ENCODE measurements at regions not wholly inside any gene's neighbourhood (a gene's known extent, or its start where the extent isn't known, plus 50 kb on each side); places are given as distances from the start of the nearest gene placed in this dataset.

DNA sequence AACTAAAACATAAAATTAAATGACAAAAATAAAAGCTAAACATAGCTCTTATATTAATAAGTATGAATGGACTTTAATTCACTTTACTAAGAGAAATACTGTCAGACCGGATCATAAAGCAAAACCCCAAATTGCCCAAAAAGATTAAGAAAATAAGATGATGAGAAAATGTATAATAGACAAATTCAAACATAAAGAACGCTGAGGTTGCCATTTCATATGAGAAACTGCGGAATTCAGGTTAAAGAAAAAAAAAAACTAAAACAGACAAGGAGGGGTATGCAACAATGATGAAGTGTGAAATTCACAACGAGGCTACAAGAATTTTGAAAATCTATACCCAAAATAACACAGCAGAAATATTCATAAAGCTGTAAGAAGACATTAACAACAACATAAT, 133.6 kb upstream of the JUN start:
- DNase-seq: no peak

GRCh38 chr1:58919226-58919958, 135.5 kb upstream of the JUN start:
- DNase-seq: no peak

- DNase-seq: no peak
Observed at GRCh38 chr1:58919959-58920321, 136.1 kb upstream of the JUN start.

DNA sequence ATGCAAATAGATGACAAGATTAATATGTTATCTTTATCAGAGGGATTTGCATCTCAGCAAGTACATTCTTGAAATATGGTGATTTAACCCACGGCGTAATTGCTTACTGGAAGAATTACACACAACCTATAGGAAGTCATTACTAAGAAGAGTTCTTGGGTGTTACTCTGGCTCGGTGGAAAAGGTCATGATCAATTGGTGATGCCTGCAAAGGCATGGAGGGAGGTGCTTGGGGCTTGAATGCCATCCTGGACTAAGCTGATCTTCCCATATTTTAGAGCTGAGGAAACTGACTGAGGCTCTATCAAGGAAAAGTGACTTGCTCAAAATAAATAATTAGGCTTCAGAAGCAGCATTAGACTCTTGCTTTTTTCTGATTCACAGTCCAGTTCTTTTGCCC, 137.5 kb upstream of the JUN start:
- DNase-seq: no peak

GRCh38 chr1:58921751-58922150, 137.9 kb upstream of the JUN start:
- no peak for DNase-seq

GRCh38 chr1:58922302-58923089, 138.6 kb upstream of the JUN start:
- no peak for DNase-seq

- DNase-seq: no peak
Observed at GRCh38 chr1:58923090-58923470, 139.2 kb upstream of the JUN start.

- DNase-seq: no peak
Observed at GRCh38 chr1:58924016-58924565, 140.2 kb upstream of the JUN start.

DNA sequence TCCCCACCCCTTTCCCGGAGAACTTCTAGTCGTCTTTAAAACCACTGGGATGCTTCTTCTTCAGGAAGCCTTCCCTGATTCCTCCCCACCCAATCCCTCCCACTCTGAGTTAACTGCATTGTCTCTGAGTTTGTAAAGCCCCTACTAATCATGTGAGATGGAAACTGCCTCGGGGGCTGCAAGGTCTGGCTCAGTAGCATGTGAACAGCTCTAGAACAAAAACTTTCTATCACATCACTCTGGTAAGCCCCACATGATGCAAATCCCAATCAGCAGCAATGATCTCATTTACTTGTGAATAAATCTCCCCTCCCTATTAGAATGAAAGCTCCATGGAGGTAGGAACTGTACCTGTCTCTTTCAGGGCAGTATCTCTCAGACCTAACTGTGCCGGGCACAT, 141.0 kb upstream of the JUN start:
- DNase-seq: no peak

DNA sequence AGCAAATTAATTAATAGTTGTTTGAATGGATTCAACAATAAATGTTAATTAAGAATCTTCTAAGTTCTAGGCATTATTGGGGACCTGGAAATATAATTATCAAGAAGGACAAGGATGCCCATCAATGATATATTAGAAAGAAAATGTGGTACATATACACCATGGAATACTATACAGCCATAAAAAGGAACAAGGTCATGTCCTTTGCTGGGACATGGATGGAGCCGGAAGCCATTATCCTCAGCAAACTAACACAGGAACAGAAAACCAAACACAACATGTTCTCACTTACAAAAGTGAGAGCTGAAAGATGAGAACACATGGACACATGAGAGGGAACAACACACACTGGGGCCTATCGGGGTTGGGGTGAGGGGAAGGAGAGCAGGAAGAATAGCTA, 141.4 kb upstream of the JUN start:
- DNase-seq: no peak

- DNase-seq: no peak
Observed at GRCh38 chr1:58926152-58926551, 142.3 kb upstream of the JUN start.

GRCh38 chr1:58927041-58927721, 143.3 kb upstream of the JUN start:
- DNase-seq: no peak

DNA sequence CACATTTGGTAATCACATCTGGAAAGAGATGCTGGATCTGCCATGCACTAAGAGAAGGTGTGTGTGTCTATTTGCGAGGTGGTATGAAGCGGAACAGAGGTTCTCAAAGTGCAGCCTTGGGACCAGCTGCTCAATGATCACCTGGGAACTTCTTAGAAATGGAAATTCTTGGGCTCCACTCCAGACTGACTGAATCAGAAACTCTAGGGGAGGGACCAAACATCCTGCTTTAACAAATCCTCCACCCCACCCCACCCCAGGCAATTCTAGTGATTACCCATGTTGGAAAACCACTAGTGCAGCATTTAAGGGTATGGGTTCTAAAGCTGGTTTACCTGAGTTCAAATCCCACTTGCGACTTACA, 143.9 kb upstream of the JUN start:
- no peak for DNase-seq

DNA sequence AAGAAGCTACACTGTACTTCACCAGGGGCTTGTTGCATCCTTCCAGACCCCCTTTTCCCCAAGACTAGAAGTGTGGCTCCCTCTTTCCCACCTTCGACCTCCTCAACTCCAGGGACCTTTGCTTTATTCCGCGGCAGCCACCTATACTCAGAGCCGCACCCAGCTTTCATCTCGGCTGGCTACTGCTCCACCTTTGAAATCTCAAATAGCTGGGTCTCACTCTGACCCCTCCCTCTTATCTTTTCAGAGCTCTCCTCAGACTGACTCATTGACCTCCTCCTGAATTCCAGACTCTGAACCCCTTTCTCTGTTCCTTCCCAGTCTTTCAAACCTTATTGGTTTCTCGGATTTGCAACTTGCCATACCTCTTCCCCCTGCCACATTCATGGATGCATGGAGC, 144.7 kb upstream of the JUN start:
- no peak for DNase-seq

DNA sequence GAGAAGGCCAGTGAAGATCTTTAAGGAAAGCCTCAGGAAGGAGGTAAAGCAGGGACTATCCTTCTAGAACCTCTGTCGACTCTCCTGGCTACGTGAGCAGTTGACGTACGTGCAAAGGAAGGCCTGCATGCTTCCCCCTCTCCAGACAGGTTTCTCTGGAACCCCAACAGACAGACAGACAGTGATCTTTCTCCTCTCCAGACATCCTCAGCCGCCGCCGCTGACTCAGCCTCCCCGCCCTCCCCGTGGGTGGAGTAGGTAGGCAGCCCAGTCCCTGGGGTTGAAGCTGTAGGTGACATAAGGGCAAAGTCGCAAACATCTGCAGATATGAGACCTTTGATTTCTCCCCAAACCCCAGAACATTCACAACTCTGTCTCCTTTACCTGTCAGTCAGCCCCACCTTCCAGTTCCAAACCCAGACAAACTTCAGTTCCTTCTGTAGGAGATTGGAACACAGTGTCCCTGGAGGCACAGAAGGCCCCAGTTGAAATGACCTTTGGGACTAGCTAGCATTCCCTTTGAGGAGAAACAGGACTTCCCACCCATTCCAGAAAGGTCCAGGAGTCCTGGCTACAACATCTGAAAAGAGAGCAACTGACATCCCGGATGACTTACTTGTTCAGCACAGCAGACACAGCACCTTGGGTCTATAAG, 146.0 kb upstream of the JUN start:
- DNase-seq: no peak

DNA sequence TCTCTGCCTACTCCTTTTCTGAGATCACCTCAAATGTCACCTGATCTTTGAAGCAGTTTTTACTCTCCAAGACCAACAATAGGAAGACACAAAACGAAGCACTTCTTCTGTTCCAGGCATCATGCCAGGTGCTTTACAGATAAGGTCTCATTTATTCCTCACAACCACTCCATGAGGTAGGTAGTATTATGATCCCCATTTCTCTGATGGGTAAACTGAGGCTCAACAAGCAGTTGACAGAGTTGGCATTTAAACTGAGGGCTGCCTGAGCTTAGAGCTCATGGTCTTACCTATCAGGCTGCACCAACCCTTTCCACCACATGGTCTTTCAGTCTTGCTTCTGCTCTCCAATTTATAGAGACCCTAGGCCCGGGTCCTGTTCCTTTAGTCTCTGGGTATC, 147.2 kb upstream of the JUN start:
- DNase-seq: no peak

DNA sequence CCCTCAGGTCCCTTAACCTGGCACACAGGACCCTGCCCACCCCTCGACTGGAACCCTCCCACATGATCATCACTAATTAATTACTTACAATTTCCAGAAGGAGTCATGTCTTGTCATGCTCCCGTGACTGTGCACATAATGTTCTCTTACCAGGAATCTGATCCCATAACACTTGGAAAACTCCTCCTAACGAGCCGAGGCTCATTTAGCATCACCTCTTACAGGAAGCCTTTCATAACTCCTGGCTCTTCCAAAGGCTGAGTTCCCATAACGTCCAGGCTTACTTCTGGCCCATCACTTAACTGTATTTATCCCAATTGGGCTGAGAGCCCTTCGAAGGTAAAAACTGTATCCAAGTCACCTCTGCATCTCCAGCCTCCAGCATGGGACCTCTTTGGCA, 147.9 kb upstream of the JUN start:
- DNase-seq: no peak

GRCh38 chr1:58932859-58933598, 149.2 kb upstream of the JUN start:
- DNase-seq: peak; percentile 48

- DNase-seq: no peak
Observed at GRCh38 chr1:58933599-58933926, 149.7 kb upstream of the JUN start.

DNA sequence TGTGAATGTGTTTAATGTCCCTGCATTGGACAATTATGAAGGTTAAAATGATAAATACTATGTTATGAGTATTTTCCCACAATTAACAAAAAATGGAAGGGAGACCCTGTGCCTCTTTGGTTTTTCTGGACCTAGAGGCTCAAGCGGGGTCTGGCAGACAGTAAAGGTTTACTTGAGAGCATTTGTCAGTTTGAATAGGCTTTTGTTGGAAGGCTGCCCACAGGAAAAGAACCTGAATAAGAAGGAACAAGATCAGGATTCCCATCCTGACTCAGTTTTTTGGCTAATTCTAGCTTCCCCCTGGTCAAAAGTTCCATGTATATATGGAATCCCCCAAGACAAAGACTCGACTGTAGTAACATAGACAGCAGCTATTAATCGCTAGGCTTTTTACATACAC, 150.9 kb upstream of the JUN start:
- no peak for DNase-seq

DNA sequence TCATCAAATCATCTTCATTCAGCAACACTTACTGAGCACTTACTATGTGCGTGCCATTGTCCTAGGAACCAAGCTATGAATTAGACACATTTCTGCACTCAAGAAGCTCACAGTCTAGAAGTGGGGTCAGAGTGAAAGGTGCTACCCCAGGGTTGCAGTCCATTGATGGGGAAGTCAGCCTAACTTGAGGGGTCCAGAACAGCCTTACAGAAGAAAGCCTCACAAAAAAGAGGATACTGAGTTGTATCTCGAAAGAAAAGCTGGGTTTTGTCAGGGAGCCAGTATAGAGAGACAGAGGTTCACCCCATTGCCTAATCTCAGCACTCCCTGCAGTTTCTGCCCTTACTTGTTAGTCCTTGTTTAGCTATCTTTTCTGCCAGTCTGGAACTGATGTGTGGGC, 153.1 kb upstream of the JUN start:
- no peak for DNase-seq

GRCh38 chr1:58939146-58939545, 155.3 kb upstream of the JUN start:
- DNase-seq: no peak

Data from NK-92 treated with Interleukin-12 subunit alpha and Interleukin-12 subunit beta, amount 100 ng/mL, for 24 hours (cell line).